Activated CD4-positive, CD25-positive, alpha-beta regulatory T cell treated with anti-CD3 and anti-CD28 coated beads, Interleukin-2, amount 50 U/mL, for 72 hours (primary cell): ENCODE measurements at regions not wholly inside any gene's neighbourhood (a gene's known extent, or its start where the extent isn't known, plus 50 kb on each side); places are given as distances from the start of the nearest gene placed in this dataset.
A peak's percentile ranks its signal among the peaks of the same experiment; 100 is the strongest.

Experiments used
- DNase-seq: peaks from one replicate; pipeline ENCODE4 v3.0.0; 2021

DNA sequence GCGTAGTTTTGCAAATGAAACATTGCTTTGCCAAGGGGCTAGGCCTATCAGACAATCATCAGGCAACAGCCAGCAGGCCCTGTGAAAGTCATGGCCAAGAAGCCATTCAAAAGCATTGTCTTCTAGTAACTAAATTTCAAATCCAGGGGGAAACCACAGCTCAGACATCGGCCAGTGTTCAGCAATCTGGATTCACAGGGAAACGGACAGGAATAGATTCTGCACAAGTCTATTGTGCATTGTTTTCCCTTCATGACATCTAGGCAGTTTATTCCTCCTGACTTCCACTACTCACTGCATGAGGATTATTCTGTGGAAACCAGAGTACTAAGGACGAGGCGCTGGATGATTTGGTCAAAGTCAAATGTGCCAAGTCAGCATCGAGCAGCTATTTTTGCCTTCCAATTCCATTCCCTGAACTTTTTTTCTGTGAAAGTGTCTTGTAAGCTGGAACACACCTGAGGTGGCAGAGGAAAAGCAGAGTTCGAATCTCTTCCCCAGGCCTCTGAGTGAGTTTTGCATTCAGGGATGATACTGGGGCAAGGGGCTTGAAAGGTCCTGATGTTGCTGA lies 75.4 kb downstream of the VCPKMT start:
- DNase-seq, result no peak

DNA sequence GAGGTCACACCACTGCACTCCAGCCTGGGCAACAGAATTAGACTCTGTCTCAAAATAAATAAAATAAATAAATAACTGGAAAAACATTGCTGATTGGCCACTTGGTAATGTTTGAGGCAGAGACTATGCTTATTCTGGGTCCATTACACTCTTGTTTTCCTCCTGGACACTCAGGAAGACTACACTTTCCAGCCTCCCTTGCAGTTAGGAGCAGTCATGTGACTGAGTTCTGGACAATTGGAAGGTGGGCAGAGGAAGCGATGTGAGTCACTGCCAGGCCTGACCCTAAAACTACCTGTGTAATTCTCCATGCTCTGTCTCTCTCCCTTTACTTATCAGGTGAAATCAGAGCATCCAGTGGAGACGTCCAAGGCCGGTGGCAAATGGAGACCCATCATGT lies 74.4 kb downstream of the VCPKMT start:
- no peak for DNase-seq

DNA sequence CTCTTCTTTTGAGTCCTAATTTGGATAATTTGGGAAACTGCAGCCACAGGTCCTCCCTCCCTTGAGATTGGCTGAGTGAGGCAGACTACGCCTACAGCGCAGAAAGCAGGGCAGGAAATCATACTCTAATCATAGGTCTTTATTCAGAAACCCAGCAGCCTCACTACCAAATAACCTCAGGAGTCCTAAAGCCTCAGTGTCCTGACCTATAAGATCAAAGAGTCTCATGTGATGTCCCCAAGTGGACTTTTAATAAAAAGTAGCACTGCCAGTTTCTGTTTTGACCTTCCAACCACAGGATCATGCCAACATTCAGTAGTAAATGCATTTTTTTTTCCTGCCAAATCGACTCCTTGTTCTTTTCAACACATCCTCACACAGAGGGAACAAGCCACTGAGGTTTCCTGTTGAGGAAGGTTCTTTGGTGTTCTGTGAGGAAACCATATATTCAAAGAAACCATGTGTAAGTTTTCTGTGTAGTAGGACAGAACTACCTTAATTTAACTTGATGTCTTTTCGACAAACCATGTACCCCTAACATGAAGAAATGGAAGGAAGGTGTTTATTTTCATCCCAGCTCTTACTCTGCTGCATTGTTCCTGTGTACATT lies 72.2 kb downstream of the VCPKMT start:
- DNase-seq, result no peak

DNA sequence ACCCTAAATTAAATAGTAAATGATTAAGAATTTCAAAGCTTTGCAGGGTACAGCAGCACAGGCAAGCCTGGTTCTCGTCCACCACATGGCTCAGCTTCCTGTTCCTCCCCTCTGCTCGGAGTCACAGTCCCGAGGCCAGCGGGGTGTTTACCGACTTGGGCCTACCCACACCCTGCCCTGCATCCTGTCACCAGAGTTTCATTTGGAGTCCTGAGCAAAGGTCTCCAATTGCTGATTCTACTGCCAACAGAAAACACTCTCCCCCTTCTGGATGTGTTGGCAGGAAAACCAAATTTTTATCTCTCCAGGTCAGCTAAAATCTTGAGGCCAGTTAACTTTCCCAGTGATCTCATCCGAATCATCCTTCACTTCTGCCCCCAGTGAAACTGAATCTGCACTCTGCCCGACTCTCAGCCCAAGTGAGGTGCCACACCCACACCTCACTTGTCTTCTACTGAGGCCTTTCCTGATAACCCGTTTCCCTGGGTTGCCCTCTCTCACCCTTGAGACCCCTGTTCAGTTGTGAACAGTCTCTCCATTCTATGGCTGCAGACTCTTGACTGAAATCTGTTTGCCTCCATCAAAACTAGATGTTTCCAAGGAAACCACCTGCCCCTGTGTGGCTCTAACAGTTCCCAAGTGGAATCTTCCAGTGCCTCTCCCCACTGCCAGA lies 71.2 kb downstream of the VCPKMT start:
- DNase-seq, result peak; percentile 66

DNA sequence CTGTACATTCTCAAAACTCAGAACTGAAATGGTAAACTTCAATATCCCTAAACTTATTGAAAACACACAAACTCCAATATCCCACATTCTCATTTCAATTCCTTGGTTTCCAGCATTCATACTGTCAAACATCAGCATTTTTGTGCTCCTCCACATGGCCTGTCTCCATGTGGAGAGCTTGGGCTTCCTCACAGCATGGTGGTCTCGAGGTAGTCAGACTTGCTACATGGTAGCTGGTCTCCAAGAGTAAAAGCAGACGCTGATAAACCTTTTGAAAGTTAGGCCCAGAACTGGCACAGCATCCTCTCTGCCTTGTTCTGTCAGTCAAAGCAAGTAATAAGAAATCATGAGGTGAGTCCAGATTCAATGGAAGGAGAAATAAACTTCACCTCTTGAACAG lies 70.5 kb downstream of the VCPKMT start:
- no peak for DNase-seq

DNA sequence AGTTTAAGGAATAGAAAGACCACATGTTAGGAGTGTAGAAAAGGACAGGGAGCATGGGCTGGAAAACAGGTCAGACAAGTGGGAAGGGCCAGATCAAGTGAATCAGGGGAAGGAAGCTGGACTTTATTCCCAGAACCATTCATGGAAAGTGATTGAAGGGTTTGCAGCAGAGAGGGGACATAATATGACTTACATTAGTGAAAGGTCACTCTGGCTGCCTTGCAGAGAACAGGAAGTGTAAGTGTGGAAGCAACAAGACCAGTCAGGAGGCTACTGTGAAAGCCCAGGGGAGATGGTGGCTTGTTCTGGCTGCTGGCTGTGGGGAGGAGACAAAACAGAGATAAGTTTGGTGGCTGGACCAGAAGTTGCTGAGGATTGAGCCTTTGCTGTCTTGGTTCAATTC lies 69.1 kb downstream of the VCPKMT start:
- no peak for DNase-seq

DNA sequence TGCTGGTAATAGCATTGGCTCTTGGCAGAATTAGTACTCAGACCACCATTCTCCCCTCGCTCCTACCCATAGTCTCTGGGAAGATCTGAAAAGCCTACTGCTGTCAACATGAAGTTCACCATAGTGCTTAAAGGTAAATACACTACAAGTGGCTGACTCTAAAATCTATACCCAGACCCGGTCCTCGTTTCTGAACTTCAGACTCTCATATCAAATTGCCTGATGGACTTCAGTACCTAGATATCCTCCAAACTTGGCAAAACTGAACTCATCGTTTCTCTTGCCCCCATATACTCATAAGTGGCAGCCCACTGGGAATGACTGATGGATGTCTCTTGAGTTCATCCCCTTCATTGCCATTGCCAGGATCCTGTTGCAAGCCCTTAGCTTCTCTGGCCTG lies 67.3 kb downstream of the VCPKMT start:
- no peak for DNase-seq

DNA sequence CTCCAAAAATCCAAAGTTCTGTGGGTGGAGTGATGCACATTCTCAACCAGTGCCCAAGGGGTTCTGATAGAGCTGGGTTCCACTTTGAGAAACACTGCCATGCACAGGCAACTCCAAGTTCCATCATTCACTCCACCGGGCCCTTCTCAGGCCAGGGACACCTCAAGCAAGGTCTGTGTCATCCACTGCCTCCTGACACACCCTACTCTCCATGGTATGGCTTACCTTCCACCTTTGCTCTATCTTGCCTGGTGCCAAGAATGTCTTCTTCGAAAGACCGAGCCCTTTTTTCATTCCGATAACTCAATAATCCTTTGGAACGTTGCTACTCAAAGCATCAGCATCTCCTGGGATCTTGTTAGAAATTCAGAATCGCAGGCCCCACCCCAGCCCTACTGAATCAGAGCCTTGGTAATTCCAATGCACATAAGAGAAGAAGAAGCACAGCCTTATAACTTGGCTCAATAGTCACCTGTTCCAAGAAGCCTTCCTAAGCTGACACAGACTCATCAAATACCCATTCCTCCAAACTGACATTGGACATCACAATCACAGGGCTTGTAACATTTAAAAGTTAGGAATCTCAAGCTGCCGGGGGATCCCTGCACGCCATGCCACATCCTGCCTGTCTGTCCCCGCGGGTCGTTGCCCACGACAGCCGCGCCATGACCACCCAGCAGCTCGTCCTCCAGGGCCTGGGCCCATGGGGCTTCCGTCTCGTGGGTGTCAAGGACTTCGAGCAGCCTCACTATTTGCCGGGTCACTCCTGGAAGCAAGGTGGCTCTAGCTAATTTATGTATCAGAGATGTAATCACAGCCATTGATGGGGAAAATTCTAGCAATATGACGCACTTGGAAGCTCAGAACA lies 66.4 kb downstream of the VCPKMT start:
- DNase-seq, result no peak

DNA sequence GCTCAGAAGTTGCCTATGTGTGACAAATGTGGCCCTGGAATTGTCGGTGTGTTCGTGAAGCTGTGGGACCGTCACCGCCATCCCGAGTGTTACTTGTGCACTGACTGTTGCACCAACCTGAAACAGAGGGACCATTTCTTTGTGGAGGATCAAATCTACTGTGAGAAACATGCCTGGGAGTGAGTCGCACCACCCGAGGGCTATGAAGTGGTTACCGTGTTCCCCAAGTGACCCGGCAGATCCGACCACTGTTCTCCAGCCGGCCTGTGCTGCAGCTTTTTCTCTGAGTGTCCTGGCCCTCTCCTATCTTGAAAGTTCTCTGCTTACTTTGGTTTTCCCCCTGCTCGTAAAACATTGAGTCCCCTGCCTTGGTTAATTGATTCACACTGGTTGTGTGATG lies 65.3 kb downstream of the VCPKMT start:
- no peak for DNase-seq

DNA sequence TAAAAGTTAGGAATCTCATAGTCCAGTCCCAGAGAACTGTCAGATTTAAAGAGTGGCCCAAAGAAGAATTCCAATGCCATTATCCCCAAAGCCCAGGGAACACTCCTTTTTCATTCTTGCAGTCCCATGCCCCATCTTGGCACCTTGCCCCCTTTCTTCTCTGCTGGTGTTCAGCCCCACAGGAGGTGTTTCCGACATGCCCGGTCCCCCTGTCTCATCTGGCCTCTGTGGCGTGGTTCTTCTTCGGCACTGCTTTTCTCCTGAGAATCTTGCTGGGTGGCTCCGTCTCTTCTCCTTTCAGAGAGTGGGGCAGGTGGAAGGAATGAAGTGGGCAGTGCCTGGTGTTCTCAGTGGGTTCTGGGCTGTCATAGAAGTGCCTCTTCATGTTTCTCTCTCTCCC lies 64.7 kb downstream of the VCPKMT start:
- DNase-seq, result no peak

DNA sequence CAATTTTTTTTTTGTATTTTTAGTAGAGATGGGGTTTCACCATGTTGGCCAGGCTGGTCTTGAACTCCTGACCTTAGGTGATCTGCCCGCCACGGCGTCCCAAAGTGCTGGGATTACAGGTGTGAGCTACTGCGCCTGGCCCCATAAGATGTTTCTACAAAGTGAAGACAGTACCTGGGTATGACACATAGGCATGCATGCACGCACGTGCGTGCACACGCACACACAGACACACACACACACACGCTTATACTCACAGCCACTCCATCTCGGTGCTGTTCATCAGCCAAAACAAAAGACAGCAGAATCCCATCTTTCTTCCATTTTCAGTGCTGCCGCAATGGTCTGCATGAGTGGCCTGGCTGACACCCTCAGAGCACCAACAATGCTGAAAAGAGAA lies 63.9 kb downstream of the VCPKMT start:
- DNase-seq, result no peak

DNA sequence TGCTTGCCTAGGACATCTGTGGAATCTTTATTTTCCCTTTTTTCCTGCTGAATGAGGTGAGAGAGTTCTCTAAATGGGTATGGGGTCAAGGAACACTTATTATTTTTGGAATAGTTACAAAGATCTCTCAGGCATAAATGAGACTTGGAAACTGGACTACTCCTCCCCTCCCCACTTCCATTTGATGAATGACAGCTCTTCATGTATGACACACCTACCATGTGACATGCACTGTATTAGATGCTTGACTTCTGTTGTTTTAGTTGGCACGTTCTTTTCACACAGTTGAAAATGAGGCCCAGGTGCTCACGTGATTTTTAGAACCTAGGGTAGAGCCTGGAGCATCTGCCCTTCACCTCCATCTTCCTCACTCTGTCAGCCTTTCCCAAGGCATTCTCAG lies 62.4 kb downstream of the VCPKMT start:
- DNase-seq, result no peak

DNA sequence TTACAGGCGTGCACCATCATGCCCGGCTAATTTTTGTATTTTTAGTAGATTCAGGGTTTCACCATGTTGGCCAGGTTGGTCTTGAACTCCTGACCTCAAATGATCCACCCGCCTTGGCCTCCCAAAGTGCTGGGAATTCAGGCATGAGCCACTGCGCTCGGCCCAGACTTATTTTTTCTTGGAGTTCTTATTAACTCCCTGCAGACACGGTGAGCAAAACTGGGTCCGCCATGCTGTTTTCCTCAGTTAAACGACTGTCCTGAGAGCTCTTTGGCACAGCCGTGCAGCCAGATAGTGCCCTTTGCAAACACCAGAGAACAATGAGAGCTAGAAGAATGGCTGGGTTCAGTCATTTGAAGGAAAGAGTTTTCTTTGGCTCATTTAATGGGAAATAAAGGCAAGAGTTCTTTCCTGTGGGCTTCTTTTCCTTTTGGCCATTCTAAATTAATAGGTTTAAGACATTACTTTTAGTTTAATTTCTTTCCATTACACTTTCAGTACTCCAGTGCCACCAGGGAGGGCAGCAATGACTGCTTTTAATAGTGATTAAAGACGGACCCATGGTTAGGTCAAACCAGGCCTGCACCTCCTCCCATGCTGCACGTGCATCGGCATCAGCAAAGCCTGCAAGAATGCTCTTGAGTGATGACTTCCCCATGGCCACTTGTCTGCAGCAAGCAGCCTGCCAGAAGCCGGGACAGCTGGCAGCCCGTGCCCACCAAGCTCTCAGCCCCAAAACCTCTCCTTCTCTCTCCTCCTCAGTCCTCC lies 60.7 kb downstream of the VCPKMT start:
- DNase-seq, result peak; percentile 24

DNA sequence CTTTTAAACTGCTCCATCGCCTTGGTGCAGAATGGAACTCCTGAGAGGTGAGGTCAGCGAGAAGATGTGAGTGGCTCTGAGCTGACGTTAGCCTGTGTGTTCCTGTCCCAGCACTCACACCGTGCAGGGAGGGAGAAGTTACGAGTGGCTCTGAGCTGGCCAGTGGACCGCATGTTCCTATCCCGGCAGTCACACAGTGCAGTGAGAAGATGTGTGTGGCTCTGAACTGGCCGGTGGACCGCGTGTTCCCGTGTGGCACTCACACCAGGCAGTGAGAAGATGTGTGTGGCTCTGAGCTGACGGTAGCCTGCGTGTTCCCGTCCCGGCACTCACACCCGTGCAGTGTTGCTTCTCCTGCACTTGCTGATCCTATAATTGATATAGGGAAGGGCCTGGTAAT lies 59.9 kb downstream of the VCPKMT start:
- peak; percentile 27 for DNase-seq

DNA sequence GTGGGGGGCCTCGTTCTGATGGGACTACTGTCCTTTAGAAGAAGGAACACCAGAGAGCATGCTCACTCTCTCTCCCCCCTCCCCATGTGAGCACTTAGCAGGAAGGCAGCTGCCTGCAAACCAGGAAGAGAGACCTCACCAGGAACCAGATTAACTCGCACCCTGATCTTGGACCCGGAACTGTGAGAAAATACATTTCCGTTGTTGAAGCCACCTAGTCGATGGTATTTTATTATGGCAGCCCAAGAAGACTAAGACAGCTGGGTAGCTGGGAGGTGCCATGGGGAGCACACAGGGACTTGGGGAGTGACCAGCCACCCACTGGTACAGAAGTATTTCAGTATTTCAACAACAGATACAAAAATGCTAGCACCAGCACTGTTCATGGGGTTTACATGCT lies 59.0 kb downstream of the VCPKMT start:
- DNase-seq, result peak; percentile 6

DNA sequence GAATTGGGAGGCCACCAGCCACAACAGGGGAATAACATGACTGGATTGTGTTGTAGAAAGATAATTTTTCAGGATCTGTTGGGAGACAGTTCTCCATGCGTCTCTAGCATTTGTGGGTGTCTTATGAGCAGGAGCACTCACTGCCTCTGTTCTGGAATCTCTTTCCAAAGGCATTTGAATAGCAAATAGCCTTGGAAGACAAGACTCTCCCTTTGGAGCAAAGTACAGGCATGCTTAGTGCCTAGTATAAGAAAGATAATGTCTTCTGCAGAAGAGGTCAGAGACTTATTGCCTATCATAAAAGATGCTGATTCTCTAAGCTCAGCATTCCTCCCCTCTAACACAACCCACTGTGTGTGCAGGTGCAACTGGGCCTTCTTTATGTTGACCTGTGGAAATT lies 58.3 kb downstream of the VCPKMT start:
- no peak for DNase-seq
